Fibroblast of skin of abdomen (primary cell): ENCODE measurements at regions not wholly inside any gene's neighbourhood (a gene's known extent, or its start where the extent isn't known, plus 50 kb on each side); places are given as distances from the start of the nearest gene placed in this dataset.
A peak's percentile ranks its signal among the peaks of the same experiment; 100 is the strongest.
"Not testable (repeated sequence)": the region's sequence is repeated elsewhere in the genome, so short reads cannot be mapped to it uniquely, and the experiment has no call there.

Source experiments
- DNase-seq: peaks from one replicate; pipeline ENCODE4 v3.0.0-alpha.2; 2013

DNA sequence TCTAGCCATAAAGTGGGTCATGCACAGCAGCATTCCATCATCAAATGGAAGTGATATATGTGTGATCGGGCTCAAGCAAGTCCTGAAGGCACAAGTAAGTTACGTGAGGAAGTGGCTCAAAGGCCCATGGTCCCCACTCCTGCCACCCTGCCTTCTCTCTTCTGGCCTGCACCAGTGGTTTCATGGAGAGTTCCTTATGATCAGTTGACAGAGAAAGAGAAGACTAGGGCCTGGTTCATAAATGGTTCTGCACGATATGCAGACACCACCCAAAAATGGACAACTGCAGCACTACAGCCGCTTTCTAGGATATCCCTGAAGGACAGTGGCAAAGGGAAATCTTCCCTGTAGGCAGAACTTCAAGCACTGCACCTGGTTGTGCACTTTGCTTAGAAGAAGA is 412.6 kb upstream of the SMIM21 start:
- no peak for DNase-seq

DNA sequence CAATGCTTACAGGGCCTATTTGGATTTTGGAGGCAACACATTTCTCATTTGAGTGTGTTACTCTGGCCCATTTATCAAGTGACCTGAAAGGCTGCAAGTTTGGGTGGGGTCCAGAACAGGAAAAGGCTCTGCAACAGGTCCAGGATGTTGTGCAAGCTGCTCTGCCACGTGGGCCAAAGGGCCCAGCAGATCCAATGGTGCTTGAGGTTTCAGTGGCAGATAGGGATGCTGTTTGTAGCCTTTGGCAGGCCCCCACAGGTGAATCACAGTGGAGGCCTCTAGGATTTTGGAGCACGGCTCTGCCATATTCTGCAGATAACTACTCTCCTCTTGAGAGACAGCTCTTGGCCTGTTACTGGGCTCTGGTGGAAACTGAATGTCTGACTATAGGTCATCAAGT is 412.2 kb upstream of the SMIM21 start:
- not testable (repeated sequence) for DNase-seq

DNA sequence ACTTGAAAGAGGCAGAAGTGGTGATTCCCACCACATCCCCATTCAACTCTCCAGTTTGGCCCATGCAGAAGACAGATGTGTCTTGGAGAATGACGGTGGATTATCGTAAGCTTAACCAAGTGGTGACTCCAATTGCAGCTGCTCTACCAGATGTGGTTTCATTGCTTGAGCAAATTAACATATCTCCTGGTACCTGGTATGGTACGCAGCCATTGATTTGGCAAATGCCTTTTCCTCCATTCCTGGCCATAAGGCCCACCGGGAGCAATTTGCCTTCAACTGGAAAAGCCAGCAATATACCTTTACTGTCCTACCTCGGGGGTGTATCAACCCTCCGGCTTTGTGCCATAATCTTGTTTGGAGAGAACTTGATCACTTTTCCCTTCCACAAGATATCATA is 411.5 kb upstream of the SMIM21 start:
- no peak for DNase-seq

DNA sequence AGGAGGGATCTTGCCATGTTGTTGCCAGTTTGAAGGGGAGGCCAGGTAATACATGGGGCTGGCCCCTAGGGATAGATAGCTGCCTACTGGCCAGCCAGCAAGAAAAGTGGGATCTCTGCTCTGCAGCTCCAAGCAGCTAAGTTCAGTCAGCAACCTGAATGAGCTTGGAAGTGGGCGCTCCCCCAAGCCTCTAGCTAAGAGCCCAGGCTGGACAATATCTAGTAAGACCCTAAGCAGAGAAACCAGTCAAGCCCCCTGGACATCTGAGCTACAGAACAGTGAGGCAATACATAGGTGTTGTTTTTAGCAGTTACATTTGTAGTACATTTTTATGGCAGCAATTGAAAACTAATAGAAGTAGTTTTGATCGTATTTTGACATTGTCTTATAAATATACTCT is 409.8 kb upstream of the SMIM21 start:
- no peak for DNase-seq

DNA sequence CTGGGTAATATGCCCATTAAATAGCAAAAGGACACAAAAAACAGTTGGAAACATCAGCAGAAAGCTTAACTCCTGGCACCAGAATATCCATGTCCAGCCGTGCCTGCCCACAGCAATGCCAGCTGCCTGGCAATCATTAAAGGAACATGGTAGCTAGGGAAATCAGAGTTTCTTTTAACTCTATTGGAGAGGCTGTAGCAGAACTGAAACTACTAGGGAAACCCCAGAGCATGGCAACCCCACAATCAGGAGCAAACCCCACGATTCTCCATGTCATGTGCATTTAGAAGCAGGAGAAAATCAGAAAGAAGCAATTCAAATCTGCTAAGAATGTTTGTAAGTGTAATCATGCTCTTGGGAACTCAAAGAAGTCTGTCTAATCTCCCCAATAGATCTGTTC is 409.0 kb upstream of the SMIM21 start:
- DNase-seq, result no peak

DNA sequence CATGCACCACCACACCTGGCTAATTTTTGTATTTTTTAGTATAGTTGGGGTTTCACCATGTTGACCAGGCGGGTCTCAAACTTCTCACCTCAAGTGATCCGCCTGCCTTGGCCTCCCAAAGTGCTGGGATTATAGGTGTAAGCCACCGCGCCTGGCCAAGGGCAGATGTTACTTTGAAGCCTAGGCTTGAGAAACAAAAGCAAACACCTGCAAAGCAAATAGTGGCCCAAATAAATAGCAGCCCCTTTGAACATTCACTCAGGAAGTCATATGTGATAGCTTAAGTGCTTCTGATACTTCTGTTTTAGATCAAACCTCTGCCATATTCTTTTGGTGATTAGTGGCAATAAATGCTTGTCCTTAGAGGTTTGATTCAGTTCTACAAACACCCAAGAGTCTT is 404.5 kb upstream of the SMIM21 start:
- no peak for DNase-seq

DNA sequence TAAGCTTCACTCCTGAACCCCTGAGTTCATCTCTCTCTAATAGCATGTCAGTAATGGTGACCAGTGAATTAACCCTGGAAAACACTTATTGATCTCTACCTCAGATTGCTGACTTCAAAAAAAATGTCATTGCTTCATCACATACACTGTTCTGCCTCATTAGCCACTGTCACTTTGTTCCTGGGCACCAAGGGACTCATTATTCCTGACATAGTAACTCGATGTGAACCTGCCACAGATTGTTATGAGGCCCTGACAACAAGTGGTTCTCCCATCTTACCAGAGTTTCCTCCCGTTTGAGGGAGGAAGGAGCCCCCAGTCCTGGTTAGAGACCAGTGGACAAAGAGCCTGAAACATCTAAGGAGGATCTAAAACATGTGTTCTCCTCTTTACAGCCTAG is 403.3 kb upstream of the SMIM21 start:
- DNase-seq, result no peak

DNA sequence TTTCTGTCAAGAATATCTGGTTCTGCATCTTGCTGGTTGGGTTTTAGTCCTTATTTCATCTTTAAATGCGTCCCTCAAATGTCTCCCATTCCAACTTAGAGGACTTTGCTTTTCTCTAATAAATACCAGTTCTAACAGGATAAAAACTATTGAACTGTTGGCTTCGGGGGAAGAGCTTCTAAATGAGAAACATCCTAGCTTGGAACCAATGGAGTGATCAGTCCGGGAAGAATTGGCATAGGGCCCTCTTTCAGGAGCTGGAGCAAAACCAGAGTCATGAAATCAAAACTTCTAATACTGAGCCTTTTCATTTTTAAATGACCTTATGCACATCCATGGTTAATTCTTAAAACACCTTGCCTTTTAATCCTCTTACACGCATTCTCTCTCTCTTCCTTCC is 401.6 kb upstream of the SMIM21 start:
- DNase-seq, result no peak

DNA sequence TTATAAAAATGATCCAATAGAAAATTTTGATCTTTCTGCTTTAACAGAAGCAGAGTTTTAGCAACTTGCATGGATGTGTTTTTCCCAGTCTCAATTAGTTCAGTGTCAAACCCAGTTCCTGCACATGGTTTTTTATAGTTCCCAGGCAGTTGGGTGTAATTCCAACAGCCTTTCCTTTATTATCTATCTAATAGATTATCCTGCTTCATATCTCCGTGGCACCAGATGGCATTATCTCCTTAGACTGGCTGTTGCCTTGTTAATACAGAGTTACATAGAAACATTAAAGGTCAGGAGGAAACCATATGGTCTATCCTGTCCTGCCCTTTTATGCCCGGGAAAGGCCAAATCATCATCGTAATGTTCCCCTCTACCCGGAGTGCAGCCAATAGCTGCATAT is 400.9 kb upstream of the SMIM21 start:
- no peak for DNase-seq

DNA sequence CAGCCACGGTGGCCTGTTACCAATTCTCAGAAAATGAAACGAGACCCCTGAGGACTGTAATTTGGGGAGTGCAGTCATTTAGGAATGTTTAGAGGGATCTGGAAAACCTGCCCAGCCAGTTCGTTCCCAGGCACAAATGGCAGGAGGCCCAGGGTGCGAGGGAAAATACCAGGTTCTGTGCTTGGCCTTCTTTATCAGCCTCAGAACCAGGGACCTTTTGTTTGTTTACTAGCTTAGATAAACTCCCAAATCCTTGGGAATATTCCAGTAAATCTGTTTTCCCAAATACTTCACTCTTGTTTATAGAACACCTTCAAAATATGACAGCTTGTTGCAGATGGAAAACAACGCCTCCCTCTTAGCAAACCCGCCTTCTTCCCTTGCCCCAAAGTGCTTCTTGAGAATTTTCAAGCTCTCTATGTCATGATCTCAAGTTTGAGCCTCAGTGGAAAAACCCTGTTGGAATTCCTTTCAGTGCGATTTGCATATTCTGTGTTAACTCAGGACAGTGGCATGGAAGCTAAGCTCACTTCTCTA is 400.3 kb upstream of the SMIM21 start:
- peak; percentile 7 for DNase-seq

DNA sequence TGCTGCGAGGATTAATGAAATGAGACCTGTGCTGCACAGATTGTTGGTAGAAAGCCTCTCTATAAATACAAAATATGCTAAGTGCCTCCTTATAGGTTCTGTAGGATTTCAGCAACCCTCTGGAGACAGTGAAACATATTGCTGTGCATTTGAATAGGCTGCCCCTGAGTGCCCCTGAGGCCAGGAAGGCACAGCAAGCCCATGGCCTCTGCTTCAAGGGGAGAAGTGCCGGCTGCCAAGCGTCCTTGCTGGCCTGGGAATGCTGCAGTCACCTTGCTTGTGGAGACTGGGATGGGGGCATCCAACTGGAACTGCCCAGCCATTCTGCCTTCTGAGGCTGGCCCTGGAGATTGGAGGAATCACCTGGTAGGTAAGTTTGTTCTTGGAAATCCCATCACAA is 397.2 kb upstream of the SMIM21 start:
- DNase-seq, result no peak

DNA sequence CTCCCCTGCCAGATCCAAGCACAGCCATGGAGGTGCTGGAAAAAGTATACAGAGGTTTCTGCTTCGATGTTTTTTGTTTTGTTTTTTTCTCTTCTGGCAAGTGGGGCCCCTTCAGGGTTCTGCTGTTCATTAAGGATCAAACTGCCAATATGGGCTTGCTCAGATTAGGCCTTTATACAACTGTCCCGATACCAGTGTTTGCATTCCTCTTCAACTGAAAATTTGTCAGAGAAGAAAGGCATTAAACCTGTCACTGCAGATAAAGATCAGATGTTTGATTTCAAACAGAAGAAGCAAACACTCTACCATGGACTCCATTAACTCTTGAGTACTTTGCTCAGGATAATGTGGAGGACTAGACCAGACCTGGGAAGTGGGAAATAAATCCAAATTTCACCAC is 396.0 kb upstream of the SMIM21 start:
- no peak for DNase-seq

DNA sequence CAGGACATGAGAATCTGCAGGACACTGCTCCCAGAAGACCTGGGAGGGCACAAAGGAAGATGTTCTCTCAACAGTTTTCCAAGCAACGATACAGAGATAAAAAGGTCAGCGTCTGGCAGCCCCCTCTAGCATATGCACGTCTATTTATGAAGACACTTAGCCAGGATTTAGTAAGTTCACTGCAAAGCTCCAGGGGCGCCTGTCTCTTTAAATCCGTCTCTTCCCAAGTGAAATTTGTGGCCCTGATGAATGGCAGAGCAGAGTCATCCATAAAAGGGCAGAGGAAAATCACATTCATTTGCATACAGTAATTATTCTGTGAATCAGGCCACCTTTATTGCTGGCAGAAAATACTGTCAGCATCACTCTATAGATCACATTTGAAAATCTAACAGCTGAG is 390.9 kb upstream of the SMIM21 start:
- DNase-seq, result no peak

DNA sequence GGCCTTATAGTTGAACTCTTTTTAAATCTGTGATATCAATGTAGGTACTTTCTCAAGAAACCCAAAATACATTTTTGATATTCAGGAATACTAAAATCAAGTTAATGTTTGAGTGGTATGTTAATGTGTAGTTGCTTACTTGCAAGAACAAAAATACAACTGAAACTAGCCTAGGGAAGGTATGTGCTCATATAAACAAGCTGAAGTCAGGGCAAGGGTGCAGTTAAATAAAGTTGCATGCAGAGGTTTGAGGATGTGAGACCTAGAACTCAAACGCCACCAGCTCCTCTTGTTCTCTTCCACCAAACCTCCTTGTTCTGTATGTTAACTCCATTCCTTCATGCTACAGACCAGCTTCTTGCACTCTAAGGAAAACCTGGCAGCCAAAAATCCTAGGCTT is 388.3 kb upstream of the SMIM21 start:
- no peak for DNase-seq

DNA sequence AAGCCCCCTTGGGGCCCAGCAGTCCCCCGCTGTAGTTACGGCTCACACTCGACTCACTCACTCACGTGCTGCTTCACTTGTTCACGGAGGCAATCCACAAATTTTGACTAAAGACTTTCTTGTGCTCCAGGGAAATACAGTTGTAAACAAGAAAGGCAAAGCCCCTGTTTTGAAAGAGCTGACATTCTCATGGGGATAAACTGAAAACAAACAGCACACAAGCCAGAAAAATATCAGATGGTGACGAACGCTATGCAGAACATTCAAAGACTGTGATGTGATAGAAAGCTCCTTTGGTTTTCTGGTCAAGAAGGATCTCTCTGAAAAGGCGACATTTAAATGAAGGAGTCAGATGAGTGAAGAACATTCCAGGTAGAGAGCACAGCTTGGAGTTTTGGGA is 385.3 kb upstream of the SMIM21 start:
- no peak for DNase-seq

DNA sequence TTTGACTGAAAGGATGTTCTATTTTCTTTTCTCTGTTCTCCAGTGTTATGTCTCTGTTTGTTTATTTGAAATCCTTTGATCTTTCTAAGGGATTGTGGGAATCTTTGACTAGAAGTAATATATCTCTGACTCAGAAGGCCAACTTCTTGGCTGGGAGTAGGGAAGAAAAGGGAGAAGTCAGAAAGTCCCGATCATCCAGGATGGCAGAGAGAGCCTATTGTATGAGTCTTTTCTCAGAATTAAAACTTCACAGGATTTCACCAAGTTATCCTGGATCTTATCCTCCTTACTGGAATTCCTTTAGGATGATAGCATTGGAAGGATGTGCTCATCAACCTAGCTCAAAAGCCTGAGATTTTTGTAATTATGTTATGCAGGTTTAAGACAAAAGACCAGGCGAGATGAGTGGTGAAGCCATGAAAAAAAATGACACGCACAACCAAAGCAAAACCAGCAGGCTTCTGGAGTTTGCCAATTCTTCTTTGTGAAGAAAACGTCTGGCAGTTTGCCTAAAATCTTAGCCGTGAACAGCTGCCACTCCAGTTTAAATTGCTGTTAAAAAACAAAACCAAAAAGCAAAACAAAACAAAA is 383.6 kb upstream of the SMIM21 start:
- DNase-seq, result peak; percentile 27

DNA sequence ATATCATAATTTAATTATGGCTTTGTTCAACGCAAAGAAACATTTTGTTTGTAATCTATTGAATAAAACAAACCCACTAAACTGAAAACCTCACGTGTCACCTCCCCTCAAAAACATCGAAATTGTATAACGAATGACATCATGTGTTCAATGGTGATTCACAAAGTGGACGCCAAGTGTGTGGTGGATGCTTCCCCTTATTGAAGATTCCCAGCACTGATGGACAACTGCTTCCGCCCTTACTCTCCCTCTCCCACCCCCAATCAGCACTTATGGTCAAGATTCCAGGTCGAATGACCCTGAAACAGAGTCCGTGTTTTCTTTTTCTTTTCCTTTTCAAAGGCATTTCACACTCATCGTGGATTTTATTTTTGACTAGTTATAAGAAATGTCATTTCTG is 383.0 kb upstream of the SMIM21 start:
- DNase-seq, result no peak

DNA sequence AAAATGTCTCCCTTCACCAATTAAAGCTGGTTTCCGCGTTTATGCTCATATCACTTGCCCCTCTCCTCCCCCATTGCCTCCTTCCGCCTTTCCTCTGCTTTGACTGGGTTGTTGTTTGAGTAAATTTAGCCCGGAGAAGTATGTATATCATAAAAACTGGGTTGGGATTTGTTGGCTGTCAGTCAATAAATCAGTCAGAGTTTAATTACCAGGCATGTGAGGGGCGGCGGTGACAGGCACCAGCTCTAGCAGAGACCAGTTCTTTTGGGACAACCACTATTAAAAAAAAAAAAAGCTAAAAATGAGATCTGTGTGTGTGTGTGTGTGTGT is 382.4 kb upstream of the SMIM21 start:
- no peak for DNase-seq

DNA sequence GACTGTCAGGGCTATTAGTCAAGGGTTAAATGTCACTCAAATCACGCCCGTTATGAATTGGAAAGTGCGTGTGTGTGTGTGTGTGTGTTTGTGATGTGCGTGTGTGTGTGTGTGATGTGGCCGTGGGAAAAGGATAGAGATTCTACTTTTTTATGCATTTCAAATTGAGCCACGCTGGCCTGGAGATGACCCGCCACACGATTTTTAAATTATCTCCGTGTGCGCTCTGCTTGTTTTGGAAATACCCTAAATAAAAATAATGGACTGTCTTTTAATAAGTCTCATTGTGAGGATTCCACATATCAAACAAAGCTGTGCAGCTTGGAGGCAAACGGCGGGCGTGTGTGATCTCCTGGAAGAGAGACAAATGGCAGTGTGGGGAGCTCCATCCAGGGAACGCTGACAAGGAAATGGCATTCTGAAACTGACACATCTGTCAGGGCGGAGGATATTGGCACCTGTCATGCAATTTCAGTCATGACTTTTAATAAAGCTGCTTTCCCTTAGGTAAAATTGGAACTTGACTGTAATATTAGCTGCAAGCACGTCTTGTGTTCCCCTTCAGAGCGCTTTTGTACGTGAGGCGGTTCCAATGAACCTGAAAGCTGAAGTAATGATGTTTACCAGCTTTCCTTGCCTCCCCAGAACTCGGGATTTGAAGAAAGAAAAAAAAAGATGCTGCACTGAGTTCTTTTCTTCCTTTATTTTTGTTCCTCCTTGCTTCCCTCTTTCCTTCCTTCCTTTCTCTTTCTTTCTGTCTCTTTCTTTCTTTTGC is 381.8 kb upstream of the SMIM21 start:
- no peak for DNase-seq

DNA sequence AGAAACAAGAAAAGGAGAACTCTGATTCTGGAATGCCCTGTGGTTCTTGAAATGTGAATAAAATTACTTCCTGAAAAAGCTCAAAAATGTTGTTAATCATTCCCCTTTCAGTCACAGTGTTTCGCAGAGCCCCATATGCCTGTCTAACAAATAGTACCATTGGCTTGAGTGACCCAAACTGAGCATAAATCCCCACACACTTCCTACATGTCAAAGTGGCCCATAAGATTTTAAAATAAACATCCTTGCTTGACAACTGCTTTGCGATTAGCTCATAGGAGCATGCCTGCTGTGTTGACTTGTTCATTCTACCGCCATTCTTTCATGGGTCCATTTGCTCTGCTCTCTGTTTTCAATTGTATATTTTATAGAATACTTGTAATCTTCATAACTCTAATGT is 377.8 kb upstream of the SMIM21 start:
- DNase-seq, result no peak

DNA sequence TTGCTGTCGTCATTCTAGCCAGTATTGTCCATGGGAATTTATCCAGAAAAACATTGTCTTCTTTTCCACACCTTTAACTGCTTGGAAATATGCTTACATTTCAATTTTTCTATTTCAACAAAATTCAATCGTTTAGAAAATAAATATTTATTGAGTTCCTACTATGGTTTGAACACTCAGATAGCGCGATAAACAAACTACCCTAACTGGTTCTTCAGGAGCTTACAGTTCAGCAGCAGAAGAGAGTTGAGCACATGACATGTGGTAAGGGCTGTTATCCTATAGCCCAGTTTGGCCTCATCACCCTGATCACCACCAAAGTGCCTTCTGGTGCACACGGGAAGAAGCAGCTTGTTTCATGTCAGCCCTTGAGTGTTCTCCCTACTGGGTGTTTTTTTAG is 375.2 kb upstream of the SMIM21 start:
- no peak for DNase-seq

DNA sequence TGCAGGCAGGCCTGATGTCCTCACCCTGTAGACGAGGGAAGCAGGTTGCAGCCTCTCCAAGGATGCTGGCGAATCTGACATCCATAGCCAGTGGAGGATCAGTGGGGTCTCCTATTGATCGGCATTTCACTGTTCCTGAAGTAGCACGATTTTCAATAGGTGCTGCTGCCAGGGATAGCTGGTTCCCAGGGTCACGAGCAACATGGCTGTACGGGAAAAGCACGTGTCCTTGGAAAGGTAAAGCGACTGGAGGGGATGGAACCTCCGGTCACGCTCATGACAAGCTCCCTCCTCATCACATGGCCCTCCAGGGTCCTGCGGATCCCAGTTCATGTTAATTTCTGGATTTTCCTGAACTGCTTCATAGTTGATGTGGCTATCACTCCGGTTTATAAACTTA is 373.7 kb upstream of the SMIM21 start:
- DNase-seq, result no peak

DNA sequence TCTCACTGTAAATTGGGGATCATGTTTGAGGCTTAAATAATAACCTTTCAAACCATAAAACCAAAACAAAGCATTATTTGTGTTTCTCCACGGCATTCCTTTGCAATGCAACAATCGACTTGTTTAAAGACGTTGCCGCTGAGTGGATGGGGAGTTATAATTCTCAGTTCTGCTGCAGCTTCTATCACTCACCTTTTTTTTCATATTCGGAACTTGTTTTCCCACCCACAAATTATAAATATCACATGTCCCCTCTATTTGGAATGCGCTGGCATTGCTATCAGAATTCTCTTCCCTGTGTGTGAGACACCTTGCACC is 372.8 kb upstream of the SMIM21 start:
- no peak for DNase-seq

DNA sequence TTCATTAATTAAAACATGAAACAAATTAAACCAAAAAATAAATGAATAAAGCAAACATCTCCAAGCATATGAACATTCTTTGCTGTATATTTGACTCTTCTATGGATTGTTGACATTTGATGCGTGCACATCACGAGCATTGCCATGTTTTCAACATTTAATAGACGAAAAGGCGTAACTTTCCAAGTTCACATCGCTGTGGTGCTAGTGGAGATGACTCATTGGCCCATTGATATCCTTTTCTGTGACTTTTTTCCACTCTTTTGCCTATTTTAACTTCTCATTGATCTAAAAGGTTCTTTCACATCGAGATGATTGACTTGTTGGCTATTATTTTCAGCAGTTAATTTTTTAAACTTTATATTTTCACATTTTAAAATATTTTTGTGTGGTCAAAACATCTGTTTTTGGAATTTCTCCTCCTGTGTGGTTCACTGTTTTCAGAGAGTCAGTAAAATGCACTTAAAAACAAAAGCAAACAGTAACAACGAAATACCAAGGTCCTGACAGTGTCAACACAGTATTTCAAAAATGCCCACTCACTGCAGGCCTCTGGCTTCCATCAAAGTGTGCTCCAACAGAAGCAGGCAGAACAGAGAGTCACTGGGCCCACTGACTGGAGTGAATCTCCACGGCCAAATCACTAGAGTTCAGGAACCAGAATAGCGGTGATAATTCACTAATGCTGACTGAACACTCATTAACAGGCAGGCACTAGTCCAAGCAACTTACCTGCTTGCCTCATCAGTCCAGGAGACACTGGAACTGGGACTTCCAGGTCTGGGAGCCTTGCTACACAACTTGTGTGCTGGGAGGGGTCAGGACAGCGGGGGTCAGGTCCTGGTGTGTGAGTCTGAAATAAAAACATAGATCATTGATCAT is 372.2 kb upstream of the SMIM21 start:
- DNase-seq, result no peak
